Fibroblast of lung (primary cell): ENCODE measurements at regions not wholly inside any gene's neighbourhood (a gene's known extent, or its start where the extent isn't known, plus 50 kb on each side); places are given as distances from the start of the nearest gene placed in this dataset.

Experiments used
- DNase-seq, 2 donors: peaks; one replicate each; pipeline versions ENCODE4 v3.0.0 to v3.0.0-alpha.2; 2010; ENCODE audit warnings: low read depth in 2 of 2
- H2AFZ ChIP-seq: 2 replicates; pipeline ENCODE4 v1.5.1; 2012; ENCODE audit warnings: low read length, control low read depth, inconsistent platforms
- H3K27ac ChIP-seq: 2 replicates; pipeline ENCODE4 v1.5.1; 2011; ENCODE audit warnings: low read length, control low read depth; ENCODE audit not compliant: insufficient read depth
- H3K27me3 ChIP-seq: 2 replicates; pipeline ENCODE4 v1.5.1; 2011; ENCODE audit warnings: mild to moderate bottlenecking, low read length; ENCODE audit not compliant: control insufficient read depth, insufficient read depth
- H3K36me3 ChIP-seq: 2 replicates; pipeline ENCODE4 v1.5.1; 2011; ENCODE audit warnings: low read length; ENCODE audit not compliant: control insufficient read depth, insufficient read depth
- H3K4me1 ChIP-seq: 2 replicates; pipeline ENCODE4 v1.5.1; 2011; ENCODE audit warnings: low read length; ENCODE audit not compliant: control insufficient read depth, insufficient read depth; ENCODE audit errors: extremely low read depth
- H3K4me2 ChIP-seq: 2 replicates; pipeline ENCODE4 v1.5.1; 2011; ENCODE audit warnings: low read length, control low read depth; ENCODE audit not compliant: insufficient read depth; ENCODE audit errors: extremely low read depth
- H3K4me3 ChIP-seq, 4 experiments: fragments of 200-600 bp in 1 of 4; sonication (generic) in 1 of 4; replicated peaks in 1 of 4; 2 replicates each; pipeline ENCODE4 v1.5.1; 2011 to 2016; ENCODE audit warnings: low read length in 4 of 4, low read depth in 3 of 4, mild to moderate bottlenecking in 3 of 4, control low read depth in 2 of 4, inconsistent platforms in 1 of 4, mixed read lengths in 1 of 4; ENCODE audit not compliant: insufficient read depth in 1 of 4; ENCODE audit errors: control extremely low read depth in 1 of 4
- H3K79me2 ChIP-seq: 2 replicates; pipeline ENCODE4 v1.5.1; 2012; ENCODE audit warnings: mild to moderate bottlenecking, low read length, inconsistent platforms; ENCODE audit not compliant: control insufficient read depth, insufficient read depth
- H3K9ac ChIP-seq: 2 replicates; pipeline ENCODE4 v1.5.1; 2011; ENCODE audit warnings: mild to moderate bottlenecking, low read length, control low read depth; ENCODE audit not compliant: insufficient read depth
- H3K9me3 ChIP-seq: 2 replicates; pipeline ENCODE4 v1.5.1; 2012; ENCODE audit warnings: low read depth, low read length; ENCODE audit not compliant: control insufficient read depth, insufficient read depth
- H4K20me1 ChIP-seq: 2 replicates; pipeline ENCODE4 v1.5.1; 2011; ENCODE audit warnings: low read length; ENCODE audit not compliant: control insufficient read depth, insufficient read depth; ENCODE audit errors: extremely low read depth
- EZH2 ChIP-seq: IDR thresholded peaks from 2 replicates; pipeline ENCODE4 v1.5.1; 2012; ENCODE audit warnings: low read length, control low read depth, mild to moderate bottlenecking; ENCODE audit errors: missing control alignments
- TF ChIP-seq, protein P1 (sequence below), 2 donors: IDR thresholded peaks in 1 of 2; conservative IDR thresholded peaks in 1 of 2; 1 replicate in 1 of 2; 2 replicates in 1 of 2; pipeline ENCODE4 v1.5.1; 2011 to 2012; ENCODE audit warnings: low read length in 2 of 2, control low read depth in 1 of 2, inconsistent platforms in 1 of 2, low read depth in 1 of 2, mild to moderate bottlenecking in 1 of 2

DNA sequence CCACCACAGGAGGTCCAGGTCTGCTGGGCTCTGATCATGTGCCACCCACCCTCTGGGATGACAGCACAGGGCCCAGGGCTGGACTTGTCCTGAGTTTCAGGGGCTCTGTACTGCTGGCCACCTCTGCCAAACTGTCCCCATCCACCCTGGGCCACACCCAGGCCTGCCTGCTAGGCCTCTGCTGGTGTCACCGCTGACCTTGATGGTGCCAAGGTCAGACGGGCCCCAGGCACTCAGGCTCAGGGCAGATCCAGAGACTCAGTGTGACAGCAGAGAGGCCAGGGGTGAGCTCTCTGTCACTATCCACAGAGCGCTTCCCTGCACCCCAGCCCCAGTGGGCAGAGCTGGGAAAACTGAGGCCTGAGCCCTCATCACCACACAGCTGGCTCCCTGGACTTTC lies 75.6 kb downstream of the RMI2 start:
- Histone ChIP-seq H3K36me3 (no peaks in the 10 kb centered on the region), H3K4me2 (no peak overlapping the region), H3K27ac (no peak overlapping the region), H3K27me3 (peaks cover 2% of the 10 kb centered on the region), H3K79me2 (no peaks in the 10 kb centered on the region), H3K4me1 (no peaks in the 10 kb centered on the region), H4K20me1 (no peaks in the 10 kb centered on the region), H3K9ac (no peak overlapping the region), H2AFZ (no peak overlapping the region), H3K9me3 (no peaks in the 10 kb centered on the region), H3K4me3 (no peak overlapping the region)
- TF ChIP-seq, protein P1, sequence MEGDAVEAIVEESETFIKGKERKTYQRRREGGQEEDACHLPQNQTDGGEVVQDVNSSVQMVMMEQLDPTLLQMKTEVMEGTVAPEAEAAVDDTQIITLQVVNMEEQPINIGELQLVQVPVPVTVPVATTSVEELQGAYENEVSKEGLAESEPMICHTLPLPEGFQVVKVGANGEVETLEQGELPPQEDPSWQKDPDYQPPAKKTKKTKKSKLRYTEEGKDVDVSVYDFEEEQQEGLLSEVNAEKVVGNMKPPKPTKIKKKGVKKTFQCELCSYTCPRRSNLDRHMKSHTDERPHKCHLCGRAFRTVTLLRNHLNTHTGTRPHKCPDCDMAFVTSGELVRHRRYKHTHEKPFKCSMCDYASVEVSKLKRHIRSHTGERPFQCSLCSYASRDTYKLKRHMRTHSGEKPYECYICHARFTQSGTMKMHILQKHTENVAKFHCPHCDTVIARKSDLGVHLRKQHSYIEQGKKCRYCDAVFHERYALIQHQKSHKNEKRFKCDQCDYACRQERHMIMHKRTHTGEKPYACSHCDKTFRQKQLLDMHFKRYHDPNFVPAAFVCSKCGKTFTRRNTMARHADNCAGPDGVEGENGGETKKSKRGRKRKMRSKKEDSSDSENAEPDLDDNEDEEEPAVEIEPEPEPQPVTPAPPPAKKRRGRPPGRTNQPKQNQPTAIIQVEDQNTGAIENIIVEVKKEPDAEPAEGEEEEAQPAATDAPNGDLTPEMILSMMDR (conservative IDR thresholded peaks at IDR 0.05 in 1 of 2, IDR thresholded peaks at IDR 0.05 in 1 of 2; ENCODE audit: low read depth in 1 of 2, low read length in 2 of 2): no peak
- no peak for TF ChIP-seq EZH2
- no peak for DNase-seq

DNA sequence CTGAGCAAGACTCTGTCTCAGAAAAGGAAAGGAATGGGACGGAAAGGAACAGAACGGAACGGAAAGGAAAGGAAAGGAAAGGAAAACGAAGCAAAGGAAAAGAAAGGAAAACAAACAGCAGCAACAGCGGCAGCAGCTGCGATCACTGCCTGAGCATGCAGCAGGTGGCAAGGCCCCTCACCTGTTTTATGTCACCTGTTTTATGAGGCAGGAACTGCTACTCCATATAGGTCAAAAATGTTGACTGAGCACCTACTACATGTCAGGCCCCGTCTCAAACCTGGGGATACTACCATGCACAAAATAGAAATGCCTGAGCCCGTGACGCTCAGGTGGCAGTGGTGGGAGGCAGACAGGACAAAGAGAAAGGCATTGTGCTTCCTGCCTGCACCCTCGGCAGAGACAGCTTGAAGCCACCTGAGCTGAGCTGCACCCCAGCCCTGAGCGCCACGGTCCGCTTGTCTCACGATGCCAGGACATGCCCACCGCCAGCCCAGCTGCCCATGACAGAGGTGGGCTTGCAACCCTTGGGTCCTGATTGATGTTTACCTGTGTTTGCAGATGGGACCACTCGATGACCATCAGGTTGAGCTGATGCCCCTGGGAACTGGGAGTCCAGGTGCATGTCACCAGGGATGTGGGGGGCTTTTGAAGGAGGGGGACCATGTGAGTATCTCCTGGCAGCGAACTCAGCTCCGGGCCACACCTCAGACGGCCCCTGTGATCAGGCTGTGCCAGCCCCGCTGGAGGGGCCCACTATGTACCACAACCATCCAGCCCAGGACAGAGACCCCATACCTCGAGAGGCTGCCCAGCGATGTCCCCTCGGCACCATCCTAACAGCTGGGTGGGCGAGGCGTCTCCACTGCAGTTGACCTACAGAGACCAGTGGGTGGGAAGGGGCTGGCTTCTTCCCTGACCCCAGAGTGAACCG lies 77.4 kb downstream of the RMI2 start:
- H3K36me3 ChIP-seq: no peaks in the 10 kb centered on the region
- H3K9me3 ChIP-seq: no peaks in the 10 kb centered on the region
- H3K27ac ChIP-seq: no peak overlapping the region
- H3K4me3 ChIP-seq: no peak overlapping the region
- no peaks in the 10 kb centered on the region for H3K27me3 ChIP-seq
- no peak for DNase-seq
- TF ChIP-seq, protein P1 (conservative IDR thresholded peaks at IDR 0.05 in 1 of 2, IDR thresholded peaks at IDR 0.05 in 1 of 2; ENCODE audit: low read depth in 1 of 2, low read length in 2 of 2): no peak
- no peak for TF ChIP-seq EZH2
- no peak overlapping the region for H2AFZ ChIP-seq
- no peaks in the 10 kb centered on the region for H3K79me2 ChIP-seq
- no peaks in the 10 kb centered on the region for H4K20me1 ChIP-seq
- H3K4me1 ChIP-seq: no peaks in the 10 kb centered on the region
- H3K4me2 ChIP-seq: no peak overlapping the region
- no peak overlapping the region for H3K9ac ChIP-seq

DNA sequence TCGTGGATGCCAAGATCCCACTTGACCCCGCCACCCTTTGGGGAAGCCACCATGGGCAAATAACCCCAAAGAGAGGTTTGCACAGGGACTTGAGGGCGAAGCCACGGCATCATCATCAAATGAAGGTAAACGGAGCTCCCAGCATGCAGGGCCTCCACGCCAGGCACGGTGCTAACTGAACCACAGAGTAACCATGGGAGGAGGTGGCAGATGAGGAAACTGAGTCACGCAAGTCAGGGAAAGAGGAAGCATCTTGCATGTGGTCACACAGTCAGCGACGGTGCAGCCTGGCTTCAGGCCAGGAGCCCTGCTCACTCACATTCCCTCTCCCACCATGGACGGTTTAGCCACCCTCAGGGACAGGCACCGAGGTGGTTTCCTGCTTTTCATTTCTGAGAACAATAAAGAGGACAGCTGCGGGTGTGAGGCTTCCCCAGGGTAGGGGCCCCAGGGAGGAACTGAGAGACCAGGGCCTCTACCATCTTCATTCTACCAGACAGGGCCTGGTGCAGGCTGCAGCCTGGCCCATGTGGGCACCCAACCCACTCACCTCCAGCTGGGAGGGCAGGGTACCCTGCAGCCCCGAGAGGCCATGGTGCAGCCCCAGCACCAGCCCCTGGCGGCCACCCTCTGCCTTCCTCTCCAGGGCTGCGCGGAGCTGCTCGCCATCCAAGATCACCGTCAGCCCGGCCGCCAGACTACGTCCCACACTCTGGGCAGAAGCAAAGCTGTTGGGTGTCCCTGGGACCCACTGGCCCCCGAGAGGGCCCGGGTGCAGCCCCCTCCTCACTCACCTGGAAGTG lies 78.3 kb downstream of the RMI2 start:
- DNase-seq: no peak
- Histone ChIP-seq H3K79me2 (no peaks in the 10 kb centered on the region), H3K4me1 (no peaks in the 10 kb centered on the region), H3K9ac (no peak overlapping the region), H3K9me3 (no peaks in the 10 kb centered on the region), H3K4me3 (no peak overlapping the region), H3K27me3 (no peaks in the 10 kb centered on the region), H4K20me1 (no peaks in the 10 kb centered on the region), H2AFZ (no peak overlapping the region), H3K36me3 (no peaks in the 10 kb centered on the region), H3K4me2 (no peak overlapping the region), H3K27ac (no peak overlapping the region)
- TF ChIP-seq, protein P1 (conservative IDR thresholded peaks at IDR 0.05 in 1 of 2, IDR thresholded peaks at IDR 0.05 in 1 of 2; ENCODE audit: low read depth in 1 of 2, low read length in 2 of 2): no peak
- TF ChIP-seq EZH2: no peak
